HEK293 (cell line): ENCODE measurements at regions not wholly inside any gene's neighbourhood (a gene's known extent, or its start where the extent isn't known, plus 50 kb on each side); places are given as distances from the start of the nearest gene placed in this dataset.

Experiments
- CTCF ChIA-PET: fragments of 350-600 bp; formaldehyde crosslinking; extraction: SDS; loops from one replicate; lab custom pipeline; 2021; ENCODE audit warnings: antibody characterized with exemption; lab: Yijun Ruan, JAX
- POLR2A ChIA-PET: fragments of 300-600 bp; formaldehyde crosslinking; extraction: SDS; loops from one replicate; lab custom pipeline; 2020; ENCODE audit warnings: antibody characterized with exemption, inconsistent platforms; lab: Yijun Ruan, JAX
- H3K27ac ChIP-seq: fragments of 200-500 bp; sonication (Bioruptor generic); 2 replicates; pipeline ENCODE4 v1.5.1; 2014; ENCODE audit warnings: low read depth, low read length, control low read depth, inconsistent platforms; ENCODE audit errors: extremely low read depth
- H3K36me3 ChIP-seq, 2 experiments: fragments of 200-500 bp in 1 of 2; sonication (Bioruptor generic) in 1 of 2; 1 replicate in 1 of 2; 2 replicates in 1 of 2; pipeline ENCODE4 v1.5.1; 2014 to 2017; ENCODE audit warnings: inconsistent platforms in 2 of 2, low read length in 2 of 2; ENCODE audit not compliant: control insufficient read depth in 2 of 2, insufficient read depth in 1 of 2
- H3K4me1 ChIP-seq: fragments of 200-500 bp; sonication (Bioruptor generic); 2 replicates; pipeline ENCODE4 v1.5.1; 2014; ENCODE audit warnings: mild to moderate bottlenecking, low read length, inconsistent platforms; ENCODE audit not compliant: control insufficient read depth, insufficient read depth
- H3K4me3 ChIP-seq: 2 replicates; pipeline ENCODE4 v1.5.1; 2011; ENCODE audit warnings: low read depth, mild to moderate bottlenecking, control low read depth, low read length, moderate library complexity
- H3K9me3 ChIP-seq: fragments of 200-500 bp; sonication (Bioruptor generic); 2 replicates; pipeline ENCODE4 v1.5.1; 2014; ENCODE audit warnings: low read depth, low read length, inconsistent platforms; ENCODE audit not compliant: control insufficient read depth, insufficient read depth
- EGR2 ChIP-seq: fragments of 450-650 bp; formaldehyde crosslinking; IDR thresholded peaks from 2 replicates; pipeline ENCODE4 v1.5.1; 2016; ENCODE audit warnings: low read depth, missing biosample characterization, missing genetic modification characterization
- HIC1 ChIP-seq: fragments of 450-650 bp; formaldehyde crosslinking; IDR thresholded peaks from 2 replicates; pipeline ENCODE4 v1.5.1; 2016; ENCODE audit warnings: missing biosample characterization, missing genetic modification characterization
- KLF9 ChIP-seq: fragments of 450-650 bp; formaldehyde crosslinking; IDR thresholded peaks from 2 replicates; pipeline ENCODE4 v1.5.1; 2016; ENCODE audit warnings: missing biosample characterization, missing genetic modification characterization, low read depth
- OSR2 ChIP-seq: fragments of 450-650 bp; formaldehyde crosslinking; IDR thresholded peaks from 2 replicates; pipeline ENCODE4 v1.5.1; 2016; ENCODE audit warnings: missing biosample characterization, missing genetic modification characterization
- PRDM2 ChIP-seq: fragments of 450-650 bp; formaldehyde crosslinking; IDR thresholded peaks from 2 replicates; pipeline ENCODE4 v1.5.1; 2016; ENCODE audit warnings: missing biosample characterization, missing genetic modification characterization, borderline replicate concordance
- REPIN1 ChIP-seq: fragments of 450-650 bp; formaldehyde crosslinking; IDR thresholded peaks from 2 replicates; pipeline ENCODE4 v1.5.1; 2017; ENCODE audit warnings: missing biosample characterization, missing genetic modification characterization, low read depth
- SETDB1 ChIP-seq: IDR thresholded peaks from one replicate; pipeline ENCODE4 v1.6.1; 2017; ENCODE audit warnings: mild to moderate bottlenecking, low read length, moderate library complexity, mixed read lengths; ENCODE audit not compliant: insufficient read length
- ZBTB21 ChIP-seq: fragments of 450-650 bp; formaldehyde crosslinking; IDR thresholded peaks from 2 replicates; pipeline ENCODE4 v1.5.1; 2017; ENCODE audit warnings: missing biosample characterization, missing genetic modification characterization
- ZBTB8A ChIP-seq: fragments of 450-650 bp; formaldehyde crosslinking; IDR thresholded peaks from 2 replicates; pipeline ENCODE4 v1.5.1; 2016; ENCODE audit warnings: missing biosample characterization, missing genetic modification characterization
- ZNF174 ChIP-seq: fragments of 450-650 bp; formaldehyde crosslinking; IDR thresholded peaks from 2 replicates; pipeline ENCODE4 v1.5.0; 2017; ENCODE audit warnings: missing biosample characterization, mild to moderate bottlenecking, missing genetic modification characterization
- ZNF202 ChIP-seq: fragments of 450-650 bp; formaldehyde crosslinking; IDR thresholded peaks from 2 replicates; pipeline ENCODE4 v1.5.1; 2016; ENCODE audit warnings: missing biosample characterization, missing genetic modification characterization, borderline replicate concordance
- ZNF23 ChIP-seq: fragments of 450-650 bp; formaldehyde crosslinking; IDR thresholded peaks from 2 replicates; pipeline ENCODE4 v1.5.1; 2016; ENCODE audit warnings: missing biosample characterization, missing genetic modification characterization, borderline replicate concordance
- ZNF473 ChIP-seq: fragments of 450-650 bp; formaldehyde crosslinking; IDR thresholded peaks from 2 replicates; pipeline ENCODE4 v1.5.1; 2017; ENCODE audit warnings: missing biosample characterization, missing genetic modification characterization
- ZNF530 ChIP-seq: fragments of 450-650 bp; formaldehyde crosslinking; IDR thresholded peaks from 2 replicates; pipeline ENCODE4 v1.5.1; 2016; ENCODE audit warnings: low read depth, missing biosample characterization, missing genetic modification characterization
- ZNF561 ChIP-seq: fragments of 450-650 bp; IDR thresholded peaks from 2 replicates; pipeline ENCODE4 v1.5.1; 2018; ENCODE audit warnings: missing biosample characterization, missing genetic modification characterization, borderline replicate concordance
- ZNF621 ChIP-seq: fragments of 450-650 bp; formaldehyde crosslinking; IDR thresholded peaks from 2 replicates; pipeline ENCODE4 v1.5.1; 2017; ENCODE audit warnings: missing biosample characterization, missing genetic modification characterization
- ZNF843 ChIP-seq: fragments of 450-650 bp; formaldehyde crosslinking; IDR thresholded peaks from 2 replicates; pipeline ENCODE4 v1.5.1; 2016; ENCODE audit warnings: missing biosample characterization, missing genetic modification characterization
- TF ChIP-seq, protein P1 (sequence below): fragments of 450-650 bp; formaldehyde crosslinking; IDR thresholded peaks from 2 replicates; pipeline ENCODE4 v1.5.1; 2016; ENCODE audit warnings: missing biosample characterization, missing genetic modification characterization, borderline replicate concordance

DNA sequence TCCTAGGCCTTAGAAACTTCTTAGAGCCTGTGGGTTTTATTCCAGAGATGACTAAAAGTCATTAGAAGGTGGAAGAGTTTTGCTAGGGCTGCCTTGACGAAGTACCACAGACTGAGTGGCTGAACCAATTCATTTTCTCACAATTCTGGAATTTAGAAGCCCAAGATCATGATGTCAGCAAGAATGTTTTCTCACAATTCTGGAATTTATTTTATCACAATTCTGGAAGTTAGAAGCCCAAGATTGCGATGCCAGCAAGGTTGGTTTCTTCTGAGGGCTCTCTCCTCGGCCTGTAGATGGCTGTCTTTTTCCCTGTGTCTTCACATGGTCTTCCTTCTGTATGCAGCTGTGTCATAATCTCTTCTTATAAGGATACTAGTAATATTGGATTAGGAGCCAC, 672.9 kb upstream of the MARCKS start:
- ChIA-PET POLR2A (interaction anchor here (1.2 kb wide), 1 partner anchor 61 kb away, joined by 3 read pairs; no protein-coding TSS in a partner anchor), CTCF (interaction anchor here (0.5 to 1.3 kb wide), 6 partner anchors 62 to 692 kb away, joined by 3 to 5 read pairs (median 3); no protein-coding TSS in a partner anchor)
- TF ChIP-seq, protein P1, sequence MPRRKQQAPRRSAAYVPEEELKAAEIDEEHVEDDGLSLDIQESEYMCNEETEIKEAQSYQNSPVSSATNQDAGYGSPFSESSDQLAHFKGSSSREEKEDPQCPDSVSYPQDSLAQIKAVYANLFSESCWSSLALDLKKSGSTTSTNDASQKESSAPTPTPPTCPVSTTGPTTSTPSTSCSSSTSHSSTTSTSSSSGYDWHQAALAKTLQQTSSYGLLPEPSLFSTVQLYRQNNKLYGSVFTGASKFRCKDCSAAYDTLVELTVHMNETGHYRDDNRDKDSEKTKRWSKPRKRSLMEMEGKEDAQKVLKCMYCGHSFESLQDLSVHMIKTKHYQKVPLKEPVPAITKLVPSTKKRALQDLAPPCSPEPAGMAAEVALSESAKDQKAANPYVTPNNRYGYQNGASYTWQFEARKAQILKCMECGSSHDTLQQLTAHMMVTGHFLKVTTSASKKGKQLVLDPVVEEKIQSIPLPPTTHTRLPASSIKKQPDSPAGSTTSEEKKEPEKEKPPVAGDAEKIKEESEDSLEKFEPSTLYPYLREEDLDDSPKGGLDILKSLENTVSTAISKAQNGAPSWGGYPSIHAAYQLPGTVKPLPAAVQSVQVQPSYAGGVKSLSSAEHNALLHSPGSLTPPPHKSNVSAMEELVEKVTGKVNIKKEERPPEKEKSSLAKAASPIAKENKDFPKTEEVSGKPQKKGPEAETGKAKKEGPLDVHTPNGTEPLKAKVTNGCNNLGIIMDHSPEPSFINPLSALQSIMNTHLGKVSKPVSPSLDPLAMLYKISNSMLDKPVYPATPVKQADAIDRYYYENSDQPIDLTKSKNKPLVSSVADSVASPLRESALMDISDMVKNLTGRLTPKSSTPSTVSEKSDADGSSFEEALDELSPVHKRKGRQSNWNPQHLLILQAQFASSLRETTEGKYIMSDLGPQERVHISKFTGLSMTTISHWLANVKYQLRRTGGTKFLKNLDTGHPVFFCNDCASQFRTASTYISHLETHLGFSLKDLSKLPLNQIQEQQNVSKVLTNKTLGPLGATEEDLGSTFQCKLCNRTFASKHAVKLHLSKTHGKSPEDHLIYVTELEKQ, result no peak
- TF ChIP-seq ZNF843 (tag by site-specific recombination) (no peak), ZNF473 (tag by site-specific recombination) (no peak), REPIN1 (tag by site-specific recombination) (no peak), EGR2 (tag by site-specific recombination) (no peak), KLF9 (no peak), ZNF23 (tag by site-specific recombination) (no peak), ZNF202 (no peak), ZNF530 (no peak), OSR2 (tag by site-specific recombination) (no peak), ZNF561 (tag by site-specific recombination) (no peak), ZNF621 (tag by site-specific recombination) (no peak), ZBTB21 (no peak)
- no peak overlapping the region for H3K27ac ChIP-seq
- H3K36me3 ChIP-seq, result no peaks in the 10 kb centered on the region
- no peak overlapping the region for H3K4me3 ChIP-seq
- no peaks in the 10 kb centered on the region for H3K9me3 ChIP-seq
- H3K4me1 ChIP-seq, result peaks cover 5% of the 10 kb centered on the region

DNA sequence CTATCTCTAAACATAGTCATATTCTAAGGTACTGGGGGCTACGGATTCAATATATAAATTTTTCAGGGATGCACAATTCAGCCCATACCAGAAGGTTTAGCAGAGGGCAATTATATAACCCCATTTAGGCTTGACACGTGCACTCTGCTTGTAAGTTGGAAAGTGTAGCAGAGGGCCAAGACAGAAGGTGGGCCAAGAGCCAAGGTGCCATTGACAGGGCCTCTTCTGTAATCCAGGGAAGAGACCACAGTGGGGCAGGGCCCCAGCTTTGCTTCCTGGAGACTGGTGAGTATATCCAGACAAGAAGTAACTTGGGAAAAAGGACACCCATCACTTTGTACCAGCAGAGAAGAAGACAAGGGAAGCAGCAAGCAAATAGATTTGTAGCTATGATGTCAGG, 672.4 kb upstream of the MARCKS start:
- Histone ChIP-seq H3K4me1 (peaks cover 5% of the 10 kb centered on the region), H3K36me3 (no peaks in the 10 kb centered on the region), H3K4me3 (no peak overlapping the region), H3K27ac (no peak overlapping the region), H3K9me3 (no peaks in the 10 kb centered on the region)
- ChIA-PET CTCF (interaction anchor here (0.5 to 1.3 kb wide), 6 partner anchors 62 to 692 kb away, joined by 3 to 5 read pairs (median 3); no protein-coding TSS in a partner anchor), POLR2A (interaction anchor here (1.2 kb wide), 1 partner anchor 62 kb away, joined by 3 read pairs; no protein-coding TSS in a partner anchor)
- TF ChIP-seq, protein P1, result no peak
- TF ChIP-seq ZBTB8A (no peak), HIC1 (tag by site-specific recombination) (no peak), PRDM2 (tag by site-specific recombination) (no peak), OSR2 (tag by site-specific recombination) (no peak), SETDB1 (no peak), ZNF174 (tag by site-specific recombination) (no peak)
